Thoracic aorta (tissue), 2 donors: ENCODE measurements at regions not wholly inside any gene's neighbourhood (a gene's known extent, or its start where the extent isn't known, plus 50 kb on each side); places are given as distances from the start of the nearest gene placed in this dataset.

Experiments
- ATAC-seq: fragments of 150-250 bp; one replicate; pipeline ENCODE4 v1.8.0; 2017; ENCODE audit warnings: low read depth; ENCODE audit not compliant: insufficient number of reproducible peaks, low FRiP score
- DNase-seq: peaks from one replicate; pipeline ENCODE4 v3.0.0-alpha.2; 2020; ENCODE audit warnings: low spot score
- H3K27ac ChIP-seq, 2 donors: fragments of 200-600 bp; sonication (generic); 1 replicate in 1 of 2; 2 replicates in 1 of 2; pipeline ENCODE4 v1.5.1; 2016; ENCODE audit warnings: mild to moderate bottlenecking in 2 of 2, moderate library complexity in 2 of 2
- H3K27me3 ChIP-seq: fragments of 200-600 bp; sonication (generic); replicated peaks from 2 replicates; pipeline ENCODE4 v1.6.0; 2016; ENCODE audit warnings: mild to moderate bottlenecking; ENCODE audit not compliant: insufficient read depth
- H3K36me3 ChIP-seq: fragments of 200-600 bp; sonication (generic); one replicate; pipeline ENCODE4 v1.5.1; 2016
- H3K4me1 ChIP-seq, 2 donors: fragments of 200-600 bp; sonication (generic); 1 replicate in 1 of 2; 2 replicates in 1 of 2; pipeline versions ENCODE4 v1.5.1 to v1.6.0; 2016; ENCODE audit warnings: low read depth in 2 of 2, mild to moderate bottlenecking in 1 of 2; ENCODE audit not compliant: control insufficient read depth in 1 of 2
- H3K4me3 ChIP-seq: fragments of 200-600 bp; sonication (generic); 2 replicates; pipeline ENCODE4 v1.5.1; 2016; ENCODE audit warnings: mild to moderate bottlenecking
- H3K9me3 ChIP-seq: fragments of 200-600 bp; sonication (generic); 2 replicates; pipeline ENCODE4 v1.5.1; 2016
- TF ChIP-seq, protein P1 (sequence below): fragments of 200-600 bp; sonication (generic); IDR thresholded peaks from one replicate; pipeline ENCODE4 v1.5.1; 2019; ENCODE audit warnings: antibody characterized with exemption

DNA sequence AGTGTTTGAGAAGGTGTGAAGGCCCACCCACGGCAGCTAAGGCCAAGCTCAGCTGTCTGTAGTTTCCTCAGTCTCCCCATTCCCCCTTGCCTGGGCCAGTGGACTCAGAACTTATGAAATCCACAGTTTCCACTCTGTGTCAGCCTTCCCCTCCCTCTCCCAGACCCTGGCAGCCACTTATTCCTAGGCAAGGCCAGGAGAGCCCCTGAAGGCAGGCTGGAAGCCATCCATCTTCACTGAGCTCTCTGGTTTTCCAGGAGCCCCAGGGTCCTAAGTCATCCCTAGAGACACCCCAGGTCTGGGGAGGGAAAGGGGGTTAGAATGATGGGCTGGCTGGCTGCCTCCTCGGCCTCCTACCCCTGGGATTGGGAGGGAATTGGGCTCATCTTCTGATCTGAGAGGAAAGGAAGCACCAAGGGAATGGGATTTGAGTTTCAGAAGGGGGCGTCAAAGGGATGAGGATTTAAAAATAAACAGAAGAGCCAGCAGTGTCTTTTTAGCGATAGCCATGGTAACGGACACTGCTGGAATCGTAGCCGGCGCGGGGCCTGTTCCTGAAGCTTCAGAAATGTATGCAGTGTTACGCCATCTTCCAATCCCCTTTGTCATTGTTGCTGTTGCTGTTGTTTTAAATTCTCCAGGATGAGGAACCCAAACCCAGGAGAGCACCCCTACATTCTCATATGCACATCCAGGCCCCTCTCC is 561.1 kb upstream of the CADM1 start:
- TF ChIP-seq, protein P1, sequence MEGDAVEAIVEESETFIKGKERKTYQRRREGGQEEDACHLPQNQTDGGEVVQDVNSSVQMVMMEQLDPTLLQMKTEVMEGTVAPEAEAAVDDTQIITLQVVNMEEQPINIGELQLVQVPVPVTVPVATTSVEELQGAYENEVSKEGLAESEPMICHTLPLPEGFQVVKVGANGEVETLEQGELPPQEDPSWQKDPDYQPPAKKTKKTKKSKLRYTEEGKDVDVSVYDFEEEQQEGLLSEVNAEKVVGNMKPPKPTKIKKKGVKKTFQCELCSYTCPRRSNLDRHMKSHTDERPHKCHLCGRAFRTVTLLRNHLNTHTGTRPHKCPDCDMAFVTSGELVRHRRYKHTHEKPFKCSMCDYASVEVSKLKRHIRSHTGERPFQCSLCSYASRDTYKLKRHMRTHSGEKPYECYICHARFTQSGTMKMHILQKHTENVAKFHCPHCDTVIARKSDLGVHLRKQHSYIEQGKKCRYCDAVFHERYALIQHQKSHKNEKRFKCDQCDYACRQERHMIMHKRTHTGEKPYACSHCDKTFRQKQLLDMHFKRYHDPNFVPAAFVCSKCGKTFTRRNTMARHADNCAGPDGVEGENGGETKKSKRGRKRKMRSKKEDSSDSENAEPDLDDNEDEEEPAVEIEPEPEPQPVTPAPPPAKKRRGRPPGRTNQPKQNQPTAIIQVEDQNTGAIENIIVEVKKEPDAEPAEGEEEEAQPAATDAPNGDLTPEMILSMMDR = no peak
- Histone ChIP-seq H3K36me3 (no peaks in the 10 kb centered on the region), H3K9me3 (no peaks in the 10 kb centered on the region), H3K27ac (no peak overlapping the region), H3K27me3 (no peaks in the 10 kb centered on the region), H3K4me1 (no peaks in the 10 kb centered on the region), H3K4me3 (no peak overlapping the region)
- DNase-seq = no peak
- ATAC-seq = no peak

DNA sequence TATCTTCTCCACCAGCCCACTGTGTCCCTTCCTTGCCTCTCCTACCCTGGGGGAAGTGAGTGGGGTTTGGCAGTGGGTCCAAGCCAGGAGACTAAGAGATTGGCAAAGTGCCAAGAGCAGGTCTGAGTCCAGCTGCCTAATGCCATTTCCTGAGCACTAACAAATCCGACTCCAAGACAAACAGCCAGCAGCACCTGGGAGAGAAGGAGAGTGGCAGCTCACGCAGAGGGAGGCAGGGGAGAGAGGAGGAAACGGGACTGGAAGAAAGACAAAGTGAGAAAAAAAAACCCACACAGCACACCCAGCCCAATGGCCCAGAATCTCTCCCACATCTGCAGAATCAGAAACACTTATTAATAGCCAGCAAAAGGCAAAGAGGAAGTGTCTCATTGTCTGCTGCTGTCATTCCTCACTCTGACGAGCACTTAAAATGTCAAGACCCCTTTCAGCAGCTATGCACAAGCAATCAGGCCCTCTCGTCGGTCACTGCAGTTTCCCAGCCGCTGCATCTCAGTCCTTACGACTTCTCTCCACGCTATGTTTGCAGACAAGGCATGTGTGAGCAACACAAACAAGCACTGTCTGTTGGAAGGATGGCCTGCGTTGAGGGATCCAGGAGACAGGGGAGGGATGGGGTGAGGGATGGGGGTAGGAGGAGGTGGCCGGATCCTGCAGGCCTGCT is 558.4 kb upstream of the CADM1 start:
- DNase-seq (no peak), ATAC-seq (no peak)
- Histone ChIP-seq H3K4me1 (no peaks in the 10 kb centered on the region), H3K9me3 (no peaks in the 10 kb centered on the region), H3K4me3 (no peak overlapping the region), H3K27ac (no peak overlapping the region), H3K36me3 (no peaks in the 10 kb centered on the region), H3K27me3 (no peaks in the 10 kb centered on the region)
- TF ChIP-seq, protein P1 = no peak

DNA sequence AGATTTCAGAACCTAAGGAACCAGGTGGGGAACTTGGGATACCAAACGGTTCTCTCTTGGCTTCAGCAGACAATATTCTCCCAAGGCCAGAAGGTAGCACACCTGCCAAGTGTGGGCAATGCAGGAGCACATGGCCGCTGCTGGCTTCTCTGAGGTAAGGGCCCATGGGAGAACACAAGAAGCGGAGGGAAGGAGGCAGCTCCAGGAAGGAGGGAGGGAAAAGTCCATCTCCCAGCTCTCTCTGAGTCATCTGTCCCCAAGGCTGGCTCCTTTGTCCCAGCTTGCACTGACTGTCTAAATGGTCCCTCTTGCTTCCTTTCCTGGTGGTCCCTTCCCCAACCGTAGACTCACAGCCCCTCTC is 557.9 kb upstream of the CADM1 start:
- no peaks in the 10 kb centered on the region for H3K4me1 ChIP-seq
- no peak for ATAC-seq

DNA sequence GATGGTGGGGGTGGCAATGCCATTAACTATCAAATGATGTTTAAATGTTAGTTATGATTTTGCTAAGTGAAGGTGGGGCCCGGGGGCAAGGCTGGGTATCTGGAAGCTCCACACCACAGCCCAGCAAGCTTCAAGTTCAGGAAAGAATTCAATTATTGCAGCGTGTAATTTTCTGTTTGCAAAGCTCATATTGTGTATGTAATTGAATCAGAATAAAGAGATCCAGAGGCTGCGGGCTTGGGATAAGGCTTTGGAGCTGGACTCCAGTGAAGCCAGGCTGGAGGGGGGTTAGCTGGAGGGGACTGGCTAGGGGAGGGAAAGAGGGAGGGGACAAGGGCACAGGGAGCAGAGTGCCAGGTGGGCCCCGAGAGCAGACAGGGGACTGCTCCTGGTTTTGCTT is 557.1 kb upstream of the CADM1 start:
- ATAC-seq (no peak), DNase-seq (no peak)
- Histone ChIP-seq H3K27ac (no peak overlapping the region), H3K9me3 (no peaks in the 10 kb centered on the region), H3K4me3 (no peak overlapping the region), H3K36me3 (no peaks in the 10 kb centered on the region), H3K4me1 (no peaks in the 10 kb centered on the region), H3K27me3 (no peaks in the 10 kb centered on the region)
- TF ChIP-seq, protein P1 = no peak

More for the DNA sequence above, 557.9 kb upstream of the CADM1 start:
- Histone ChIP-seq H3K27ac (no peak overlapping the region), H3K4me3 (no peak overlapping the region), H3K27me3 (no peaks in the 10 kb centered on the region), H3K36me3 (no peaks in the 10 kb centered on the region), H3K9me3 (no peaks in the 10 kb centered on the region)
- DNase-seq = no peak
- TF ChIP-seq, protein P1 = no peak

DNA sequence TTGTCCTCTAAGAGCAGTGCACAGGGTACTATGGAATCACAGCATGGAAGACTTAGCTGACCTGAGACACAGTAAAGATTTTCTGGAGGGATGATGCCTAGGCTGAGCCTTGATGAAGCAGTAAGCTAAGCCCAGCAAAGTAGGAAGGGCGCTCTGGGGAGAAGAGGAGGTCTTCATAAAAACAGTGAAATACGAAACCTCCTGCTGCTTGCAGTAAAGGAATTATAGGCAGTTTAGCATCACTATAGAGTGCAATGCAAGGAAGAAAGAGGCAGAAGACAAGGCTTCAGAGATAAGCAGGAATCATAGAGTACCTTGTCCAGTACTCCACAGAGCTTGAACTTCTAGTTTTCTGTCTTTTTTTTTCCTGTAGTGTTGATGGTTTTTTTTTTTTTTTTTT is 555.7 kb upstream of the CADM1 start:
- H3K4me1 ChIP-seq = no peaks in the 10 kb centered on the region

More for the DNA sequence above, 555.7 kb upstream of the CADM1 start:
- DNase-seq (no peak), ATAC-seq (no peak)
- H3K27me3 ChIP-seq = no peaks in the 10 kb centered on the region
- no peak overlapping the region for H3K4me3 ChIP-seq
- H3K36me3 ChIP-seq = no peaks in the 10 kb centered on the region
- no peak overlapping the region for H3K27ac ChIP-seq
- H3K9me3 ChIP-seq = no peaks in the 10 kb centered on the region
- TF ChIP-seq, protein P1 = no peak
